22Rv1 (cell line): ENCODE measurements at regions not wholly inside any gene's neighbourhood (a gene's known extent, or its start where the extent isn't known, plus 50 kb on each side); places are given as distances from the start of the nearest gene placed in this dataset.

Experiments
- CTCF ChIP-seq: fragments of 450-650 bp; IDR thresholded peaks from 2 replicates; pipeline ENCODE4 v1.5.1; 2017; ENCODE audit warnings: mild to moderate bottlenecking
- ZFX ChIP-seq: fragments of 450-650 bp; IDR thresholded peaks from 2 replicates; pipeline ENCODE4 v1.6.1; 2017; ENCODE audit warnings: antibody characterized with exemption, borderline replicate concordance

DNA sequence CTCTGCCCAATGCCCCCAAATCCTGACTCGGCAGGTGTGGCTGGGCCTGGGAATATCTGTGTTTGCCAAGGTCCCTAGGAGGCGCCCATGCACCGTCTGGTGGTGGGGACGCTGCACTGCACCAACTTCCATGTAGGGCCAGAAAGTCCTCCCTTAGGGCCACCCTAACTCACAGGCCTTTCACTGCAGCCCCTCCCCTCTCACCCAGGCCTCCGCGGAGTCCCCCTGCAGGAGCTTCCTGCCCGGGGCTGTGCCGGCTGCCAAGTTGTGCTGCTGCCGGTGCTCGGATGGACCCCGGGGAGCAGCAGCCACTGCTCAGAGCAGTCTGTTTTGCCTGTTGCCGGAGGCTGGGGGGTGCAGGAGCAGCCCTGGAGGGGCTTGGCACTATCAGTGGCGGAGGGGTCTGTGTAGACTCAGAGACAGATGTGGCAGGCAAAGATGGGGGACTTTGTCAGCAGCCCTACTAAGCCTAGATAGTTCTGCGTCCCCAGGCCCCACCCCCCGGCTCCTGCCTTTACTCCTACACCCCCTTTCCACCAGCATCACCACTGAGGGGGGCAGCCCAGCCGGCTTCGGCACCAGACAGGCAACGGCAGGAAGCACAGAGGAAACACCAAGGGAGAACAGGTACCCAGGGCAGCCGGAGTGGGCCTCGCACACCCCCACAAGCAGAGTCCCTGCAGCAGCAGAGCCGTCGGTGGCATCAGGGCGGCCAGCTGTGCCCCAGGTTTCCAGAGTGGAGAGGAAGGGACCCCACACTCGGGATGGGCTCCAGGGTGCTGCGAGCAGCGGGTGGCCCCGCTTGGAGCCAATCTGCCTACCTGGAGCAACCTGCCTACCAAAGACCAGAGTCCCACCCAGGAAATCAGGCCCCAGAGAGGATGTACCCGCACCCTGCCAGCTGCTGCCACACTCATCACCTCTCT lies 124.3 kb downstream of the TRIM29 start:
- TF ChIP-seq CTCF (peak; percentile 72), ZFX (no peak)
